A549 (cell line): ENCODE measurements at regions not wholly inside any gene's neighbourhood (a gene's known extent, or its start where the extent isn't known, plus 50 kb on each side); places are given as distances from the start of the nearest gene placed in this dataset.

ENCODE experiments used
- CHD4 ChIP-seq: fragments of 200-600 bp; sonication (generic); IDR thresholded peaks from 2 replicates; pipeline ENCODE4 v1.6.1; 2016; ENCODE audit warnings: antibody characterized with exemption, mild to moderate bottlenecking, borderline replicate concordance
- FOXS1 ChIP-seq: fragments of 250-450 bp; sonication (Bioruptor Pico); IDR thresholded peaks from 2 replicates; pipeline ENCODE4 v1.5.0; 2020; ENCODE audit warnings: mild to moderate bottlenecking, moderate library complexity
- HDAC2 ChIP-seq: fragments of 200-600 bp; sonication (generic); IDR thresholded peaks from 2 replicates; pipeline ENCODE4 v1.6.1; 2016
- POLR2A ChIP-seq: IDR thresholded peaks from 2 replicates; pipeline ENCODE4 v1.6.1; 2012; ENCODE audit warnings: mild to moderate bottlenecking, low read length
- RAD21 ChIP-seq, 2 experiments: fragments of >200 bp in 1 of 2; sonication (Bioruptor Twin) in 1 of 2; formaldehyde crosslinking in 1 of 2; IDR thresholded peaks in 1 of 2; conservative IDR thresholded peaks in 1 of 2; 2 replicates in 1 of 2; 3 replicates in 1 of 2; pipeline ENCODE4 v1.6.1; 2012 to 2018; ENCODE audit warnings: inconsistent platforms in 1 of 2
- RCOR1 ChIP-seq: fragments of 150-350 bp; IDR thresholded peaks from 2 replicates; pipeline ENCODE4 v1.6.1; 2014; ENCODE audit warnings: antibody characterized with exemption, low read length, low read depth
- TP53 ChIP-seq: fragments of 250-450 bp; sonication (Bioruptor Pico); IDR thresholded peaks from 2 replicates; pipeline ENCODE4 v1.5.0; 2021; ENCODE audit warnings: mild to moderate bottlenecking, moderate library complexity
- ZSCAN20 ChIP-seq: fragments of 250-450 bp; sonication (Bioruptor Pico); IDR thresholded peaks from 2 replicates; pipeline ENCODE4 v1.8.0; 2022; ENCODE audit warnings: mild to moderate bottlenecking, moderate library complexity
- TF ChIP-seq, protein P1 (sequence below): fragments of >200 bp; sonication (Bioruptor Twin); formaldehyde crosslinking; IDR thresholded peaks from 3 replicates; pipeline ENCODE4 v1.5.1; 2016
- TF ChIP-seq, protein P2 (sequence below): fragments of 250-450 bp; sonication (Bioruptor Pico); IDR thresholded peaks from 2 replicates; pipeline ENCODE4 v1.5.0; 2021; ENCODE audit warnings: mild to moderate bottlenecking, moderate library complexity, borderline replicate concordance

- TF ChIP-seq ZSCAN20 (CRISPR knock-in tag): no peak
- TF ChIP-seq, protein P1, sequence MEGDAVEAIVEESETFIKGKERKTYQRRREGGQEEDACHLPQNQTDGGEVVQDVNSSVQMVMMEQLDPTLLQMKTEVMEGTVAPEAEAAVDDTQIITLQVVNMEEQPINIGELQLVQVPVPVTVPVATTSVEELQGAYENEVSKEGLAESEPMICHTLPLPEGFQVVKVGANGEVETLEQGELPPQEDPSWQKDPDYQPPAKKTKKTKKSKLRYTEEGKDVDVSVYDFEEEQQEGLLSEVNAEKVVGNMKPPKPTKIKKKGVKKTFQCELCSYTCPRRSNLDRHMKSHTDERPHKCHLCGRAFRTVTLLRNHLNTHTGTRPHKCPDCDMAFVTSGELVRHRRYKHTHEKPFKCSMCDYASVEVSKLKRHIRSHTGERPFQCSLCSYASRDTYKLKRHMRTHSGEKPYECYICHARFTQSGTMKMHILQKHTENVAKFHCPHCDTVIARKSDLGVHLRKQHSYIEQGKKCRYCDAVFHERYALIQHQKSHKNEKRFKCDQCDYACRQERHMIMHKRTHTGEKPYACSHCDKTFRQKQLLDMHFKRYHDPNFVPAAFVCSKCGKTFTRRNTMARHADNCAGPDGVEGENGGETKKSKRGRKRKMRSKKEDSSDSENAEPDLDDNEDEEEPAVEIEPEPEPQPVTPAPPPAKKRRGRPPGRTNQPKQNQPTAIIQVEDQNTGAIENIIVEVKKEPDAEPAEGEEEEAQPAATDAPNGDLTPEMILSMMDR: no peak
- TF ChIP-seq, protein P2, sequence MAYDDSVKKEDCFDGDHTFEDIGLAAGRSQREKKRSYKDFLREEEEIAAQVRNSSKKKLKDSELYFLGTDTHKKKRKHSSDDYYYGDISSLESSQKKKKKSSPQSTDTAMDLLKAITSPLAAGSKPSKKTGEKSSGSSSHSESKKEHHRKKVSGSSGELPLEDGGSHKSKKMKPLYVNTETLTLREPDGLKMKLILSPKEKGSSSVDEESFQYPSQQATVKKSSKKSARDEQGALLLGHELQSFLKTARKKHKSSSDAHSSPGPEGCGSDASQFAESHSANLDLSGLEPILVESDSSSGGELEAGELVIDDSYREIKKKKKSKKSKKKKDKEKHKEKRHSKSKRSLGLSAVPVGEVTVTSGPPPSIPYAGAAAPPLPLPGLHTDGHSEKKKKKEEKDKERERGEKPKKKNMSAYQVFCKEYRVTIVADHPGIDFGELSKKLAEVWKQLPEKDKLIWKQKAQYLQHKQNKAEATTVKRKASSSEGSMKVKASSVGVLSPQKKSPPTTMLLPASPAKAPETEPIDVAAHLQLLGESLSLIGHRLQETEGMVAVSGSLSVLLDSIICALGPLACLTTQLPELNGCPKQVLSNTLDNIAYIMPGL (CRISPR knock-in tag): no peak
- no peak for TF ChIP-seq POLR2A
- no peak for TF ChIP-seq RCOR1
- no peak for TF ChIP-seq TP53
- no peak for TF ChIP-seq CHD4
- TF ChIP-seq RAD21 (conservative IDR thresholded peaks at IDR 0.05 in 1 of 2, IDR thresholded peaks at IDR 0.05 in 1 of 2): no peak
- no peak for TF ChIP-seq HDAC2
- no peak for TF ChIP-seq FOXS1 (CRISPR knock-in tag)
These were observed 180.5 kb downstream of the CTTN start for GRCh38 chr11:70578831-70579230.
